ENCODE measurements at regions not wholly inside any gene's neighbourhood (a gene's known extent, or its start where the extent isn't known, plus 50 kb on each side); places are given as distances from the start of the nearest gene placed in this dataset.

DNA sequence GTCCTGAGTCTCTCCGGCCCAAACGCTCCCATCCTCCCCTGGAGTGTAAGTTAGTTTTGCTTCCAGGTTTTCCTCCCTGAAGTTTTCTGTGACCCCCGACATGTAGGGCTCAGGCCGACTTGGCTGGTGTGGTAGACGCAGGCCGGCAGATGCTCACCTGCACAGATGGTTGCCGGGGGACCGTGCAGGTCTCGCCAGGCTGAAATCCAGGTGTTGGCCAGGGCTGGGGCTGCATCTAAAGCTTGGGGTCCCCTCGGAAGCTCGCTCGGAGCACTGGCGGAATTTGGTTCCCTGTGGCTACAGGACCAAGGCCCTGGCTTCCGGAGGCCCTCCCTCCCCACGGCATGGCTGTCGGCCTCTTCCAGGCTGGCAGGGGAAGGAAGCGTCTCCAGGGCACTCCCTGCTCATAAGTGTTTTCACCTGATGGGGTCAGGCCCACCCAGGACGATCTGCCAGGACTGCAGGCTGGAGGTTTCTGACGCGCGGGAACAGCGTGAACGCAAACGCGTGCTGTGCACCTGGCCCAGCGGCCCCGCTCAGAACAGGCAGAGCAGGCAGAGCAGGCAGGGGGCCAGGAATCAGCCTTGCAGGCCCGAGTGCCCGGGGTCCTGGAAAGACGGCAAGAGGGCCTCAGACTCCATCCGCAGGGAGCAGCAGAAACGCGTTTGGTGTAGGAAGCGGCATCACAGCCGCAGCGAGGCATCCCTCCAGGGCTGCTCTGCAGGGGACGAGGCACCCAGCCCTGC, 258.2 kb downstream of the BRD1 start:
- DNase-seq (ENCODE audit: low read depth) = no peak

DNA sequence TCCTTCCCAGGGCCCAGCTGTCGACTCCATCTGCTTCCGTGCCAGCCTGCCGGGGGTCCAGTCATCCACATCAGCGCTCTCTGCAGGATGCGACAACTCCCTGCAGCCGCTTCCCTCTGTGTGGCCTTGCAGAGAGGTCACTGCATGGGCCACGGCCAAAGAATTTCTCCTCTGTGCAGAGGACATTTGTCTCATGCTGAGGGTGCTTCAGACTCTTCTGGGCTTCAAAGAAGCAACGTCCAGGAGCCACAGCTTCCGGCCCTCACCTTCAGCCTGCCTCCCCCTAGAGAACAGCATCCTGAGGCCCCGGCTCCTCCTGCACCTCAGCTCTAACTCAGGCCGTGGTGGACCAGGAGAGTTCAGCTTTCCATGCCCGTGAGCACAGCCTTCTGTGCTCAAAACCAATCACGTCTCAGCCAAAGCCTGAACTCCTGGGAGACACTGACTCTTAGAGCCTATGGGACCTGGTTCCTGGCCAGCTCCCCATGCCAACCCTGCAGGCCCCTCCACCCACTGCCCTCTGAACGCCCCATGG, 258.9 kb downstream of the BRD1 start:
- DNase-seq (ENCODE audit: low read depth) = no peak

DNA sequence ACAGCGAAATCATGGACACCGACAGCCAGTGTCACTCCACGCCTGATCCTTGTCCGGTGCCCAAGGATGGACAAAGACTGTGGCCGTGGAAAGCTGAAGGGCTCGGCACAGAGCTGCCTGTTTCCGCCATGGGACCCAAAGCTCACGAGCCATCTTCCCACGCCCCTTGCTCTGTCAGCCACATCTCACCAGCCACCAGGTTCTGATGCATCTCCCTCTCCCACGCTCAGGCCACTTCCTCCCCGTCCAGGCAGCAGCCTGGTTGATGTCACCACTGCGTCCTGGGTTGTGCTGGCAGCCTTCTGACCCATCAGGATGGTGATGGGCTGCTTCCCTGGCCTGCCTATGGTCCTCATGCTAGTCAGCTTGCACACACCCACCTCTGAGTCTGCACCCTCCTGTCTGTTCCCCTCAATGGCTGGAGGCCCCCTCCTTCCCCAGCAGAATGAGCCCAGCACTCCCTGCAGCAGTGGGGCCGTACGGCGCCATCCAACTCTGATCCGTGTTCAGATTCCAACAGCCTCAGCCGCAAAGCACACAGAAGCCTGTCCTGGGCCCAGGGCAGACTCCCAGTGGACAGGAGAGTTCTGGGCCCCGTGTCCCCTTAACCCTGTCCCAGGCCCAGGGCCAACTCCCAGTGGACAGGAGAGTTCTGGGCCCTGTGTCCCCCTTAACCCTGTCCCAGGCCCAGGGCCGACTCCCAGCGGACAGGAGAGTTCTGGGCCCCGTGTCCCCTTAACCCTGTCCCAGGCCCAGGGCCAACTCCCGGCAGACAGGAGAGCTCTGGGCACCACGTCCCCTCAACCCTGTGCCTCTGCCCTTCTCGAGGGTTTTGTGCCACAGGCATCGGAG, 259.5 kb downstream of the BRD1 start:
- no peak for DNase-seq (ENCODE audit: low read depth)

DNA sequence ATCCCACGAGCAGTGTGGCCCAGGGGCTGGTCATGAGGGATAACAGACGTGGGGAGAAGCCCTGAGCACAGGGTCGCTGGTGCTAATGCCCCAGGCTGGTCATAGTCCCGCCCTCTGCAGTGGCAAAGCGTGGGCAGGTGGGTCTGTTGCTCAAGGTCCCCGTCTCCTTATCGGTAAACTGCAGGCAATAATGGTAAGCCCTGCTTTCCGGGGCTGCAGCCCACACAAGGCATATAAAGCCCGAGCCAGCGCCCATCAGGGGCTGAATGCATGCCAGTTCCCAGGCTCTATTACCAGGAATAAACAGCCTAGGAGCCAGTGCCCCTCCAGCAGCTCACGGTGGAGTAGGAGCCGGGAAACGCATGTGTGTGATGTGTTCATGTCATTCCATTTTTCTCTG, 261.0 kb downstream of the BRD1 start:
- no peak for DNase-seq (ENCODE audit: low read depth)

DNA sequence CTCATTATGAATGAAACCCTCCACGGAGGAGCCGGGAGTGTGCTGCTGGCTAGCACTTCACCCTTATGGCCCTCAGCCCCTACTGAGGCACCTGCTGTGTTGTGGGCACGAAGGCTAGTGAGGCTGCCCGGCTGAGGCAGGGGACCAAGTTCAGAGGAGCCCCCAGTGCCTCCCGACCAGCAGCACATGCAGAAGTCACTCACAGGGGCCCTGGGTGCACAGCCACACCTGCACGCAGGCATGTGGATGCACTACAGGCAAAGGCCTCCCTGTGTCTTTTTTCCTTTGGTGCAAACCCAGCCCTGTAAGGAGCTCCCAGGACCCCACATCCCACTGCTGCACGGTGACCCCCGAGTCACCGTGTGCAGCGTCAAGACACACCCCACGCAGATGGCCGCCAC, 261.5 kb downstream of the BRD1 start:
- no peak for DNase-seq (ENCODE audit: low read depth)

DNA sequence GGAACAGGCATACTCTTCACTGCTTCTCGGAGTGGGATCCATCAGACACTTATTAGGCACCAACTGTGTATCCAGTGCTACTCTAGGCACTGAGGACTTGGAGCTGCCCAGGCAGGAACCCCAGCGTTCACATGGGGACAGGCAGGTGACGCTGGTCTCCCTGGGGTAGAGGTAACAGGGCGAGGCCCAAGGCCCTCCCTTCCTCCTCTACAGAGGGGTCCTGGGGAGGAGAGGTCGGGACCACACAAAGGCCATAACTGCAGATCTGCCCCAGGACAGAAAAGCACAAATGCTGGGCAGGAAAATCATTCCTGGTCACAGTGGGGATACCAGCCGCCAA, 262.2 kb downstream of the BRD1 start:
- DNase-seq (ENCODE audit: low read depth) = no peak

DNA sequence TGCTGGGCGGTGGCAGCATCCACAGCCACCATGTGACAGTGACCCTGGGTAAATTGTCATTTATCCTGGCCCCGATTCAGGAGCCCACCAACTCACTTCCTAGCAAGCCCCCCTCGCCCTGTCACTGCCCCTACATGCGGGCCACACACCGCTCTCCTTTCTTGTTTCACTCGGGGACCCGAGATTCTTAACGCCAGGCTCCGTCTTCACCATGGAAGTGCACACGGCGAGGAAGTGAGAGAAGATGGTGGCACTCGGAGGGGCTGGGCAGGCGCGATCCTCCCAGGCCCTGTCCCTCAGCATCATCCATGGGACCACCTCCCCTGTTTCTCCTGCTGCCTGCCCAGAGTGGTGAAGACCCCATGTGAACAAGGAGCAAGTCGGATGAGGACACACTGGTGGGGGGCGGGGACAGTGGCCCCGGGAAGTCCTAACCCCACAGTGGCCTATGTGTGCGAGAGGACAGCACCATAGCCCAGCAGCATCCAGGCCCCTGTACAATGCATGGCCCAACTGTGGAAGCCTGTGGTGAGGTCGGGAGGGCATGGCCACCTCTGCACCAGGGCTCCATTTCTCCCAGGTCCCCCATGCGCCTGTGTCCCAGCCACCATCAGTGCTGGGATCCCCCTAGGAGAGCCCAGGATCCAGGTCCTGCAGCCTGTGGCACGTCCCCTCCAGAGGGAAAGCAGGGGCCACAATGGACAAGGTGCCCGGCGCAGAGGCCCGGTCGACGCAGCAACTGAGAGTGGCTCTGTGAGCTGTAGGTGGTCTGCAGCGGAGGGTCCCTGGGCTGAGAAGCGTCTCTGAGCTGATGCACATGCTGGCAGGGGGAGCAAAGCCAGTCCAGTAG, 262.8 kb downstream of the BRD1 start:
- no peak for DNase-seq (ENCODE audit: low read depth)

DNA sequence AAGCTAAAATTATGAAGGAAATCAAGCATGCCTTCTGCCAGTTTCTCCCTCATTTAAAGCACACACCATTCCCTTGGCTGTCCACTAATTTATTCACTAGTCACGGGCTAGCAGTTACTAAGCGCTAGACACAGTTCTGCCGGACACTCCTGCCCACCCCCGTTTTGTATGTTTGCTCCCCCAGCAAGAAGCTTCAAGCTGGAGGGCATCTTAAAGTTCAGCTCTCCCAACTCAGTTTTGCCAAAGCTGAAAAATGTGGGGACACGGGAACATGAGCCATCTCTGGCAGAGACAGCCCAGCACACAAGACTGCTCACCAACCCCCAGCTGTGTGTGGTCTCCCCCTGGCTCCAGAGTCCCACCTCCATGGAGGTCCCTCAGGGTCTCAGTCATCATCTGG, 263.6 kb downstream of the BRD1 start:
- no peak for DNase-seq (ENCODE audit: low read depth)

DNA sequence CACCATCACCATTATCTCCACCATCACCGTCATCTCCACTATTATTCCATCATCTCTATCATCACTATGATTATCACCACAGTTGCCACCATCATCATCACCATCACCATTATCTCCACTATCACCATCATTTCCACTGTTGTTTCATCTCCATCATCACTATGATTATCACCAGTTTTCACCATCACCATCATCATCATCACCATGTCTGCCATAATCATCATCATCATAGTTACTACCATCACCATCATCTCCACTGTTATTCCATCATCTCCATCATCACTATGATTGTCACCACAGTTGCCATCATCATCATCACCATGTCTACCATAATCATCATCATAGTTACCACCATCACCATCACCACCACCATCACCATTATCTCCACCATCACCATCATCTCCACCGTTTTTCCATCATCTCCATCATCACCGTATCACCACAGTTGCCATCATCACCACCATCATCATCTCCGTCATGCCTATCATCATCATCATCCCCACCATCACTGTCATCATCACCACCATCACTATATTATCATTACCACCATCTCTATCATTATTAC, 264.9 kb downstream of the BRD1 start:
- DNase-seq (ENCODE audit: low read depth) = no peak

DNA sequence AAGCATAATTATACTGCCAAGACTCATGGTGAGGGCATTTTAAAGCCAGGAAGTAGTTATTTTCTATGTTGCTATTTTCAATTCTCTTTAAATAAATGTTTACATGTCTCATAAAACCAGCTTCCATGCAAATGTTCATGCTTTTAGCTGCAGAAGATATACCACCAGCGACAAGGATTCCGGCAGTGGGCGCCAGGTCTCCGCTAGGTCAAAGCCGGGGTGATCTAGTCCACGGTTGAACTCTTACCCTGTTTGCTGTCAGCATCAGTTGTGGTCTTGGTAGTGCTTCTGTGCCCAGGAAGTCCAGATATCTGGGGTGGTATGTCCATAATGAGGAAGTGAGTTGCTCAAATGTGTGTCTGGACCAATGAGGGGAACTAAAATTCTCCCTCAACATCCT, 265.7 kb downstream of the BRD1 start:
- no peak for DNase-seq (ENCODE audit: low read depth)

DNA sequence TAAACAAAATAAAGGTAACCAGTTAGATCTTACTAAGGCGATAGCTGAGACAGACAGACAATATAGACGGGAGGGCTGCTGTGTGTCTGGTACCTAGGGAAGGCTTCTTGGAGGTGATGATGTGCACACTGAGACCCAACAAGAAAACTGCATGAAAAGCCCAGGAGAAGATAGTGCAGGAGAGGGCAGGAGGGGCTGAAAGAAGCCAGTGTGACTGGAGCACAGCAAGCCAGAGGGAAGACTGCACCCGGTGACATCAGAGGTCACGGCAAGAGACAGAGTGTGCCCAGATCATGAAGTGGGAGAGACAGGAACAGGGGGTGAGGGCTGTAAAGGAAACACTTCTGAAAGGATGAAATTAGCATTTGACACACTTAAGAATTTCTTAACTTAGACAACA, 266.3 kb downstream of the BRD1 start:
- no peak for DNase-seq (ENCODE audit: low read depth)

DNA sequence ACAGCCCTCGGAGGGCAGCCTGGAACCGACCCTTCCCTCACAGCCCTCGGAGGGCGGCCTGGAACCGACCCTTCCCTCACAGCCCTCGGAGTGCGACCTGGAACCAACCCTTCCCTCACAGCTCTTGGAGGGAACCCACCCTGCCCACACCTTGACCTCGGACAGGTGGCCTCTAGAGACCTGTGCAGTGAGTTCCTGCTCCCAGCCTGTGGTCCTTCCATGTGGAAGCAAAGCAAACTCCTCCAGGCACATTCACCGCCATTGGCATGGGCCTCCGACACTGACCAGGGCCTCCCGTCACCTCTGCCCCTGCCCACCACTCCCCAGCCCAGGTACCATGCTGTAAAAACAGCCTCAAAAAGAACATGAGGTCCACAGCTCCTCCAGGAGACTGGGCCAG, 272.1 kb downstream of the BRD1 start:
- no peak for DNase-seq (ENCODE audit: low read depth)

DNA sequence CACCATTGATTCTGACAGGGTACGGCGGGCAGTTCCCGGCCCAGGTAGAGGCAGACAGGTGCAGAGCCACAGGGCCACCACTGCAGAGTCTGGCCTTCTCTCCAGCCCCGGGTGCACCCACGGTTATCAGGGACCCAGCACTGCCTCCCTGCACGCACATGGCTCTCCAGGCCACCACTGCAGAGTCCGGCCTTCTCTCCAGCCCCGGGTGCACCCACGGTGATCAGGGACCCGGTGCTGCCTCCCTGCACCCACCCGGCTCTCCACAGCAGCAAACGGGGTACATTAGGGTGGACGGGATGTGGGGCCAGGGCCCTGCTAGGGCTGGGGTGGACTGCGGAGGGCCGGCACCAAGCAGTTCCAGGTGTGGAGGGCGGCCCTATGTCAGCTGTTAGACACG, 272.9 kb downstream of the BRD1 start:
- no peak for DNase-seq (ENCODE audit: low read depth)

DNA sequence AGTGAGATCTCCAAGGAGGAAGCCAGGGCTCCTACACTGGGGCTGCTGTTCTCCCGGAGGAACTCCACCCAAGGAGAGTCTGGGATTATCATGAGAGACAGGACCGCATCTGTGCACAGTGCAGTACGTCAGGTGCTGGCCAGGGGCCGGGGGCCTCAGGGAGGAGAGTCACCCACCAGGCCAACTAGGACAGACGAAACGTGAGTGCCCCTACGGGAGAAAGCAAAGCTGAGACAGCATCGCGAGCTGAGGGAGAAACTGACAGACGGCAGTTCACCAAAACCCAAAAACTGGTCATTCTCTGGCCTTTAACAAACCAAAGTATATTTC, 273.4 kb downstream of the BRD1 start:
- DNase-seq (ENCODE audit: low read depth) = no peak

DNA sequence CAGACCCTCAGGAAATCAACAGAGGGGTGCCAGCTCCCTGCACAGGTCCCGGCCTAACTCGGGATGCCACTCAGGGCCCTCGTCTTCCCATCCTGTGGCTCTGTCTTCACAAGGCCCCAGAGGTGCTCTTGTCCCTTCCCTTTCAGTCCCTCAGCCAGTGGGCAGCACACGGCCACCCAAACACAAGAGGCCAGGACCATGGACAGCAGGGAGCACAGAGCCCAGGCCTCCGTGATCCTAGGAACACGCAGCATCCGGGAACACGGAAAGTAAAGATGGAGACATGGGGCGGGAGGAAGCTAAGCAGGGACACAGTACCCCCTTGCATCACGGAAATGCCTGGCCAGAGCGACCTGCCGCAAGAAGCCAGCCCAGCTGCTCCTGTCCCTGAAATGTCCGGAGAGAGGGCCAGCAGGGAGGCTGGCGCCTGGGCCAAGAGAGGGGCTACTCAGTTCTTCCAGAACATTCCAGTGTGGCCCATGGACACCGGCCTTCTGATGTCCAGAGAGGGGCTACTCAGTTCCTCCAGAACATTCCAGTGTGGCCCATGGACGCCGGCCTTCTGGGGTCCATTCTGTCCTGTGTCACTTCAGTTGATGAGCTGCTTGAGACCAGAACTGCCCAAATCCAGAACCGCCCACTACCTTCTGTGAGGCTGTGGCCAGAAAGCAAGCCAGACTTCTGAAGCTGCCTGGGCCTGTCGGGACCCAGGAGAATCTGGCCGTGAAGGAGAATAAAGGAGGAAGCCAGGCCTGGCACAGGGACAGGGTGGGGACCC, 274.0 kb downstream of the BRD1 start:
- no peak for DNase-seq (ENCODE audit: low read depth)

DNA sequence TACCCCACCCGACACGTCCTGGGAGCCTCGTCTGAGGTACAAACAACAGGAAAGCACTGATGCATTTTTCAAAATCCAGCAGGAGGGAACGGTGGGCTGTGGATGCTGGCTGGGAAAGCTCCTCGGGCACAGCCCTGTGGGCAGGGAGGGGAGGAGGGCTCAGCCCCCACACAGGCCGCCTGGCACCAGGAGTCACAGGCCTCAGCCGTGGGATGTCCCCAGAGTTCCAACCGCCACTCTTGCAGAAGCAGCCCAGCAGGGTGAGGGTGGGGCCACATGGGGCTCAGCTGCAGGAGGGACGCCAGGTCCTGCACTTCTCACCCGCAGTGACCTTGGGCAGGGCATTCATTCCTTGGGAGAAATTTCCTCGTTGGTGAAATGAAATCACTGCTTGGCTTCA, 274.6 kb downstream of the BRD1 start:
- DNase-seq (ENCODE audit: low read depth) = no peak

DNA sequence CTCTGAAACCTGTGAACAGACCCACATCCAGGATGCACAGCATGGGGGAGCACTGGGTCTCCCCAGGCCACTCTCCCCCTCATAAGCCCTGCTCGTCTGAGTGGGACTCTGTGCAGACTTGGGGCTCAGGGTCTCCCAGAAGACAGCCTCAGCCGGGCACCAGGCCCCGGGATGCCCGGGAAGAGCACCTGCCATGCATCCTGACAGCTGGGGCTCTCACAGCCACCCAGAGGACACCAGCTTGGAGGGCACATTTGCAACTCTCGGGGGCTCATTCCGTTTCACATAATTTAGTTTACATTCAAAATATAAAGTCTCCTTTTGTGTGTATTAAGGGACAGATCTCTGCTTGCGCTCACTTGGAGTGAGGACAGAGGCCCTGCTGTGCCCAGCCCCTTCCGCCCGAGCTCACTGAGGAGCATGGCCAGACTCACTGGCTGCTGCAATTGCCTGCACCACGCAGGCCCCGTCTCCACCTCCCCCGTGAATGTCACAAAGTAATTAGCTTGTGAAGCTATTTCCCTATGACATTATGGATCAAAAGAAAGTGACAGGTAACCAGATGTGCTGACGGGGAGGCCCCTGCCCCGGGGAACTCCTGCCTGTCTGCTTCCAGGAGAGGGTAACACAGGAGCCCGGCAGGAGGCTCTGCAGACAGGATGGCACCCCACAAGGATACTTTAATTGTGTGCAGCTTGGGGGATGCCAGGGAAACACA, 275.6 kb downstream of the BRD1 start:
- no peak for DNase-seq (ENCODE audit: low read depth)

DNA sequence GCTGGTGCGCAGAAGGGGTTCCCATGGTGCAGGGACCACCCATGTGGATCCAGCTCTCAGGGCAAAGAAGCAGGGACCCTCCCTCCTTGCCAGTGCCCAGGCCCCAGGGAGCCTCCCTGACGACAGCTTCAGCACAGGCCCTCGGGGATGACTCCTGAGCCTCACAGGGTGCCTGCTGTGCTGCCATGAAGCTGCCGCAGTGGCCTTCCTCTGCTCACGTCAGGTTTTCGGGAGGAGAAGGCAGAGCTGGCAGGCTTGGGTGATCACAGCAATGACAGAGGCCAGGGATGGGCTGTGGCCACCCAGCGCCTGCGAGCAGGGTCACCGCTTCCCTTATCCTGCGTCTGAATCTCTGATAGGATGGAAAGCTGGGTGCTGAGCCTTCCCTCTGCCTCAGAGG, 276.2 kb downstream of the BRD1 start:
- DNase-seq (ENCODE audit: low read depth) = no peak

DNA sequence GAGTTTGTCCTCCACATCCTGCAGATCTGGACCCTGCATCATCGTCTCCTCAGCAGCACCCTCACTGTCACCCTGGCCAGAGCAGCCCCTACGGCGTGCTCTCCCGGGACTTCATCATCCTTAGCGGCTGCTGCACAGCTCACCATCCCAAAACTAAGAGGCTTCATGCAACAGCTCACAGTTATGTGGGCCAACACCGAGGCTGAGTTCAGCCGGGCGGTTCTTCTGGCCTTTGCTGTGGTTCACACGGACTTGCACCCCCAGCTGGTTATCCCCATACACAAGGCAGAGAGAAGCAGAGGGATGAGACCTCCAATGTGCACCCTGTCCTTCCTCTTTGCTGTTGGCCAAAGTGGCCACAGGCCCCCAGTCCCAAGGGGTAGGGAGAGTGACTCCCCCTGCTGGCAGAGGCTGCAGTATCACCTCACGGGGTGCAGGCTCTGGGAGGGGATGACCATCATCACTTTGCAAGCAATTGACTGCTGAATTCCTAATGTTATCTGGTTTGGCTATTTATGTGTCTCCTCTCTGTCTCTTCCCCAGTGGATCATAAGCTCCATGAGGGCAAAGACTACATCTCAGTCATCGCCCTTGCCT, 276.8 kb downstream of the BRD1 start:
- no peak for DNase-seq (ENCODE audit: low read depth)

DNA sequence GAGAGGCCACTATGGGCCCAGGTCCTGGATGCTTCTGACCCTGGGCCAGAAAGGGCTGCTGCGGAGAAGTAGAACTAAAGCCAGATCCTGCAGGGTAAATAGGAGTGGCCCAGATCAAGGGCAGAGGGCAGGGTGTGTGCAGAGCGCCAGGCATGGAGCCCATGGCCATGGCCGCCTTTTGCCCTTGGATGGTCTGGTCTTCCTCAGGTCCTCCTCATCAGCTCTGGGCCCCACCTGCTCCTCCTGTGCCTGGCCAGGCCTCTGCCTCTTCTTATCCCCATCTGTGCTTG, 277.6 kb downstream of the BRD1 start:
- no peak for DNase-seq (ENCODE audit: low read depth)
